MCF 10A (cell line): ENCODE measurements at regions not wholly inside any gene's neighbourhood (a gene's known extent, or its start where the extent isn't known, plus 50 kb on each side); places are given as distances from the start of the nearest gene placed in this dataset.

Experiments used
- BruUV-seq: library from RNA; stranded (reverse); fragments of 400-500 nt; replicated peaks from 2 replicates; lab custom pipeline; 2021; lab: Mats Ljungman, UMichigan
- CTCF ChIA-PET: fragments of 300-600 bp; sonication (Branson Sonifier 250); formaldehyde crosslinking; extraction: SDS; loops from one replicate; lab custom pipeline; 2021; ENCODE audit warnings: antibody characterized with exemption, inconsistent platforms; lab: Yijun Ruan, JAX
- POLR2A ChIA-PET: fragments of 300-600, 350-650 bp; sonication (Branson Sonifier 250); formaldehyde crosslinking; extraction: SDS; loops from one replicate; lab custom pipeline; 2020; ENCODE audit warnings: antibody characterized with exemption, inconsistent platforms; lab: Yijun Ruan, JAX
- DNase-seq: peaks from one replicate; pipeline ENCODE4 v3.0.0-alpha.2; 2018; ENCODE audit not compliant: unreplicated experiment
- H3K27ac Mint-ChIP-seq: one replicate; pipeline ENCODE4 v1.8.0; 2022; ENCODE audit warnings: mild to moderate bottlenecking, low read depth, mixed read lengths; ENCODE audit not compliant: unreplicated experiment
- H3K27me3 Mint-ChIP-seq: one replicate; pipeline ENCODE4 v1.8.0; 2022; ENCODE audit warnings: mixed read lengths; ENCODE audit not compliant: insufficient read depth, unreplicated experiment
- H3K36me3 Mint-ChIP-seq: one replicate; pipeline ENCODE4 v1.8.0; 2022; ENCODE audit warnings: mild to moderate bottlenecking, moderate library complexity, mixed read lengths; ENCODE audit not compliant: insufficient read depth, unreplicated experiment
- H3K4me1 Mint-ChIP-seq: one replicate; pipeline ENCODE4 v1.8.0; 2022; ENCODE audit warnings: mixed read lengths; ENCODE audit not compliant: insufficient read depth, unreplicated experiment
- H3K4me3 Mint-ChIP-seq: one replicate; pipeline ENCODE4 v1.8.0; 2022; ENCODE audit warnings: mild to moderate bottlenecking, moderate library complexity, mixed read lengths; ENCODE audit not compliant: unreplicated experiment
- H3K9me3 Mint-ChIP-seq: one replicate; pipeline ENCODE4 v1.8.0; 2022; ENCODE audit warnings: mixed read lengths; ENCODE audit not compliant: unreplicated experiment
- intact Hi-C: fragments of 100-400 bp; cut with micrococcal nuclease; formaldehyde crosslinking; loops from 2 replicates; pipeline ENCODE4 v1.14.1; 2022
- TF ChIP-seq, protein P1 (sequence below): fragments of 200-600 bp; IDR thresholded peaks from one replicate; pipeline ENCODE4 v1.8.0; 2022; ENCODE audit warnings: antibody characterized with exemption, mild to moderate bottlenecking; ENCODE audit not compliant: unreplicated experiment

DNA sequence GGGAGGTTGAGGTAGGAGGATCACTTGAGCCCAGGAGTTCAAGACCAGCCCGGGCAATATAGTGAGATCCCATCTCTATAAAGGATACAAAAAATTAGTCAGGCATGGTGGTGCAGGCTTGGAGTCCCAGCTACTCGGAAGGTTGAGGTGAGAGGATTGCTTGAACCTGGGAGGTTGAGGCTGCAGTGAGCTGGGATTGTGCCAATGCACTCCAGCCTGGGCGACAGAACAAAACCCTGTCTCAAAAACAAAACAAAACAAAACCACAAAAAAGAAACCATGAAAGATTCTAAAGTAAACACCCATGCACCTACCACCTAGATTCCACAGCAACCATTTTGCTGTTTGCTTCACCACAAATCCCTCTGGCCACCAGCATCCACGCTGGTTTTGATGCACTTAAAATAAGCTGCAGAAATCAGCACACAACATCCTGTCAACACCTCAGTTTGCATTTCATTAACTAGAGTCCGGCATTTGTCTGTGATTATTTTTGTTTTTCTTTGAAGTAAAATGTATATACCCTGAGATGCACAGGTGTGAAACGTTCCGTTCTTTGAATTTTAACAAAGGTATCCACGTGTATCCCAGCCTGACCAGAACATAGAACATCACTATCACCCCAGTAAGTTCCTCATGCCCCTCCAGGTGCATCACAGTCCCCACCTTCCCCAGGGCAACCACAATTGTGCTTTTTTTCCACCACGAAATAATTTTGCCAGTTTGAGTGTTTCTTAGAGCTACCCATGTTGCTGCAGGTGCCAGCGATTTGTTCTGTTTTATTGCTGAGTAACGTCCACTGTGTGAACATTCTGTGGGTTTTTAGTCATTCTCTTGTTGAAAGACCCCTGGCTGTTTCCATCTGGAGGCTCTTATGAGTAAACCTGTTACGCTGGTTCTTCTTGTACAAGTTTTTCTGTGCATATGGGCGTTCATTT lies 191.5 kb downstream of the SEC14L1 start:
- CTCF ChIA-PET, result interaction anchor here (0.6 to 3.9 kb wide), 17 partner anchors 12 to 784 kb away, joined by 3 to 35 read pairs (median 4); no protein-coding TSS in a partner anchor
- DNase-seq, result no peak
- Mint-ChIP-seq H3K4me1 (peaks cover 32% of the 10 kb centered on the region), H3K4me3 (peak overlapping the region; percentile 22), H3K27ac (peak overlapping the region; percentile 46), H3K27me3 (no peaks in the 10 kb centered on the region), H3K9me3 (no peaks in the 10 kb centered on the region), H3K36me3 (peaks cover 18% of the 10 kb centered on the region)
- intact Hi-C loops, result loop anchor here (5.0 to 10.0 kb wide), 2 partner anchors 145 to 682 kb away; no protein-coding TSS in a partner anchor
- no TSS peak for BruUV-seq
- TF ChIP-seq, protein P1, sequence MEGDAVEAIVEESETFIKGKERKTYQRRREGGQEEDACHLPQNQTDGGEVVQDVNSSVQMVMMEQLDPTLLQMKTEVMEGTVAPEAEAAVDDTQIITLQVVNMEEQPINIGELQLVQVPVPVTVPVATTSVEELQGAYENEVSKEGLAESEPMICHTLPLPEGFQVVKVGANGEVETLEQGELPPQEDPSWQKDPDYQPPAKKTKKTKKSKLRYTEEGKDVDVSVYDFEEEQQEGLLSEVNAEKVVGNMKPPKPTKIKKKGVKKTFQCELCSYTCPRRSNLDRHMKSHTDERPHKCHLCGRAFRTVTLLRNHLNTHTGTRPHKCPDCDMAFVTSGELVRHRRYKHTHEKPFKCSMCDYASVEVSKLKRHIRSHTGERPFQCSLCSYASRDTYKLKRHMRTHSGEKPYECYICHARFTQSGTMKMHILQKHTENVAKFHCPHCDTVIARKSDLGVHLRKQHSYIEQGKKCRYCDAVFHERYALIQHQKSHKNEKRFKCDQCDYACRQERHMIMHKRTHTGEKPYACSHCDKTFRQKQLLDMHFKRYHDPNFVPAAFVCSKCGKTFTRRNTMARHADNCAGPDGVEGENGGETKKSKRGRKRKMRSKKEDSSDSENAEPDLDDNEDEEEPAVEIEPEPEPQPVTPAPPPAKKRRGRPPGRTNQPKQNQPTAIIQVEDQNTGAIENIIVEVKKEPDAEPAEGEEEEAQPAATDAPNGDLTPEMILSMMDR, result no peak
- POLR2A ChIA-PET, result interaction anchor here (0.6 to 2.5 kb wide), 16 partner anchors 9 to 207 kb away, joined by 3 to 16 read pairs (median 5); no protein-coding TSS in a partner anchor

DNA sequence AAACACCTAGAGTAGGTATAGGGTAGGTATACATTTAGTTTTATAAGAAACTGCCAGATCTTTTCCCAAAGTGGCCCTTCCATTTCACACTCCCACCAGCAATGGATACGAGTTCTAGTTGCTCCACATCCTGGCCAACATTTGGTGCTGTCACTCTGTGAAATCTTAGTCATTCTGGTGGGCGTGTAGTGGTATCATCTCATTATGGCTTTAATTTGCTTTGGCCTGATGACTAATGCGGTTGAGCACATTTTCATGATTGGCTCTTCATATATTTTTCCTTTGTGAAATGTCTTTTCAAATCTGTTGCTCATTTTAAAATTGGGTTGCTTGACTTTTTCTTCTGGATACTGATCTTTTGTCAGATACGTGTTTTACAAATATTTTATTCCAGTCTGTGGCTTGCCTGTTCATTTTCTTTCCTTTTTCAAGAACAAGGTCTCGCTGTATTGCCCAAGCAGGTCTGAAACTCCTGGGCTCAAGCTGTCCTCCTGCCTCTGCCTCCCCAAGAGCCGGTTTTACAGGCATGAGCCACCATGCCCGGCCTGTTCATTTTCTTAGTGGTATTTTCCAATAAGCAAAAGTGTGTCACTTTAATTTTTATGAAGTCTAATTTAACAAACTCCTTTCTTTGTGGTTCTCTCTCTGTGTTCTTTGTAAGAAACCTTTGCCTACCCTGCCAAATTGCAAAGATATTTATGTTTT lies 192.4 kb downstream of the SEC14L1 start:
- intact Hi-C loops, result loop anchor here (5.0 to 10.0 kb wide), 2 partner anchors 144 to 682 kb away; no protein-coding TSS in a partner anchor
- peak; percentile 89 for DNase-seq
- CTCF ChIA-PET, result interaction anchor here (0.5 to 3.9 kb wide), 7 partner anchors 10 to 783 kb away, joined by 3 to 35 read pairs (median 4); no protein-coding TSS in a partner anchor
- Mint-ChIP-seq H3K27ac (peak overlapping the region; percentile 72), H3K27me3 (no peaks in the 10 kb centered on the region), H3K36me3 (peaks cover 18% of the 10 kb centered on the region), H3K4me3 (peak overlapping the region; percentile 22), H3K9me3 (no peaks in the 10 kb centered on the region), H3K4me1 (peaks cover 32% of the 10 kb centered on the region)
- POLR2A ChIA-PET, result interaction anchor here (1.4 to 2.5 kb wide), 5 partner anchors 8 to 156 kb away, joined by 5 to 16 read pairs (median 8); no protein-coding TSS in a partner anchor
- TF ChIP-seq, protein P1, result no peak
- no TSS peak for BruUV-seq

DNA sequence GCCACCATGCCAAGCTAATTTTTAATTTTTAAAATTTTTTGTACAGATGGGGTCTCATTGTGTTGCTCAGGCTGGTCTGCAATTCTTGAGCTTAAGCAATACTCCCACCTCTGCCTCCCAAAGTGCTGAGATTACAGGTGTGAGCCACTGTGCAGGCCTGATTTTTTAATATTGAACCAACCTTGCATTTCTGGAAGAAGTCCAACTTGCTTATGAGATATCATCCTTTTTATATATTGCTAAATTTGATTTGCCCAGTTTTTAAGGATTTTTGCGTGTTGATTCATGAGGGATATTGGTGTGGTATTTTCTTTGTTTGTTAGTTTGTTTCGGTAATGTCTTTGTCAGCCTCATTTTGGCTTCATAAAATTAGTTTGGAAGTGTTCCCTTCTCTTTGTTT lies 196.4 kb downstream of the SEC14L1 start:
- ChIA-PET POLR2A (interaction anchor here (1.3 kb wide), 1 partner anchor 84 kb away, joined by 4 read pairs; no protein-coding TSS in a partner anchor), CTCF (interaction anchor here (0.5 to 0.6 kb wide), 2 partner anchors 61 to 276 kb away, joined by 3 to 4 read pairs; no protein-coding TSS in a partner anchor)
- Mint-ChIP-seq H3K4me1 (peaks cover 14% of the 10 kb centered on the region), H3K27ac (no peak overlapping the region), H3K4me3 (no peak overlapping the region), H3K27me3 (no peaks in the 10 kb centered on the region), H3K9me3 (no peaks in the 10 kb centered on the region), H3K36me3 (peaks cover 17% of the 10 kb centered on the region)
- TF ChIP-seq, protein P1, result no peak
- no peak for DNase-seq
- BruUV-seq, result no TSS peak
- intact Hi-C loops, result loop anchor here (10.0 kb wide), 1 partner anchor 678 kb away; no protein-coding TSS in a partner anchor
